22Rv1 (cell line): ENCODE measurements at regions not wholly inside any gene's neighbourhood (a gene's known extent, or its start where the extent isn't known, plus 50 kb on each side); places are given as distances from the start of the nearest gene placed in this dataset.

Source experiments
- CTCF ChIP-seq: fragments of 450-650 bp; IDR thresholded peaks from 2 replicates; pipeline ENCODE4 v1.5.1; 2017; ENCODE audit warnings: mild to moderate bottlenecking
- ZFX ChIP-seq: fragments of 450-650 bp; IDR thresholded peaks from 2 replicates; pipeline ENCODE4 v1.6.1; 2017; ENCODE audit warnings: antibody characterized with exemption, borderline replicate concordance

- TF ChIP-seq CTCF: no peak
- no peak for TF ChIP-seq ZFX
Measured at GRCh38 chrX:39752815-39753214, 344.9 kb downstream of the BCOR start.
